H7 (cell line): ENCODE measurements at regions not wholly inside any gene's neighbourhood (a gene's known extent, or its start where the extent isn't known, plus 50 kb on each side); places are given as distances from the start of the nearest gene placed in this dataset.

Experiments
- DNase-seq: peaks from one replicate; pipeline ENCODE4 v3.0.0; 2012
- H3K27me3 ChIP-seq: 2 replicates; pipeline ENCODE4 v1.6.0; 2011; ENCODE audit warnings: mild to moderate bottlenecking, low read length; ENCODE audit not compliant: control insufficient read depth, insufficient read depth
- H3K36me3 ChIP-seq: replicated peaks from 2 replicates; pipeline ENCODE4 v1.5.1; 2011; ENCODE audit warnings: low read length; ENCODE audit not compliant: control insufficient read depth, insufficient read depth
- H3K4me3 ChIP-seq: 2 replicates; pipeline ENCODE4 v1.5.1; 2011; ENCODE audit warnings: low read depth, mild to moderate bottlenecking, control low read depth, low read length, moderate library complexity; ENCODE audit not compliant: insufficient read depth

DNA sequence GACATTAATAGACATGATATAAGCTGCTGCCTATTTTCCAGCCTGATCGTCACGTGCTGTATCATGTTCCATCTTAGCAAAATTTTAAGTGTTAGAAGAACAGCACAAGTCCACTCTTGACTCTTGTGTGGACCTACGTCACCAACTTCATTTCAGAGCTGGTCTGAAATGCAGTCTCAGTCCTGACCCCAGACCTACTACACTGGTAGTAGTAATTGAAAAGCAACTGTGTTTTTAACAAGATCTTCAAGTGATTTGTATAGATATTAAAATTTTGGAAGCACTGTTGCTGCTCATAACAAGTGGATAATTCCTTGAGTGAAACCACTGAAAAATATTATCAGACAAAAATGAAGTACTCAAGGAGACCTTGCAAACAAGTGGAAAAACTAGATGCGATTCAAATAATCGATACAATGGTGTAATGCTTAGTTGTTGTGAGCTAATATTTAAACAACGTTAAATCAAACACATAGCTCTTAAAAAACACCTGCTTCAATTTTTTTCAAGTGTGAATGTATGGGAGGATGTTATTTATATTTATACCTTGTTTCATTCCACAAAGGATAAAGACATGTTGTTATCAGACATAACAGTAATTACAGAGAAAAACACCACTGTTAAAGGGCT, 110.9 kb upstream of the JAG1 start:
- no peak overlapping the region for H3K4me3 ChIP-seq
- H3K36me3 ChIP-seq, result no peaks in the 10 kb centered on the region
- DNase-seq, result no peak
- H3K27me3 ChIP-seq, result no peaks in the 10 kb centered on the region

DNA sequence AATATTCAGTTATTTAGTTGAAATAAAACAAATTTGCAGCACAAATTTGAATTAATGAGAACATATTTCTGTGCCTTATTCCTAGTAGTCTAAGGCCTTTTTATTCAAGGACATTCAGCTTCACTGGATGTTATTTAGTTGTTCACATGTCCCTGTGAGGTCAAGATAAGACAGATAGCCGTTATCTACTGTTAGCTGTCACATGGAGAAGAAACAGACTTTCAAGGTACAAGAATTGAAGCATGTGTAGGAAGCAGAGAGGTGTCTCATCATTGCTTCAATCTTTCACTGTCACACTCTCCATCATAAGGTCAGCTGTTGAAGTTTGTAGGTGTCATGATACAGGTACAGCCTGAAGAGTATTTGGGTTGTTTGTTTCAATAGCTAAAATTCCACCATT, 112.9 kb upstream of the JAG1 start:
- H3K4me3 ChIP-seq, result no peak overlapping the region
- H3K27me3 ChIP-seq, result no peaks in the 10 kb centered on the region
- no peak for DNase-seq
- no peaks in the 10 kb centered on the region for H3K36me3 ChIP-seq

DNA sequence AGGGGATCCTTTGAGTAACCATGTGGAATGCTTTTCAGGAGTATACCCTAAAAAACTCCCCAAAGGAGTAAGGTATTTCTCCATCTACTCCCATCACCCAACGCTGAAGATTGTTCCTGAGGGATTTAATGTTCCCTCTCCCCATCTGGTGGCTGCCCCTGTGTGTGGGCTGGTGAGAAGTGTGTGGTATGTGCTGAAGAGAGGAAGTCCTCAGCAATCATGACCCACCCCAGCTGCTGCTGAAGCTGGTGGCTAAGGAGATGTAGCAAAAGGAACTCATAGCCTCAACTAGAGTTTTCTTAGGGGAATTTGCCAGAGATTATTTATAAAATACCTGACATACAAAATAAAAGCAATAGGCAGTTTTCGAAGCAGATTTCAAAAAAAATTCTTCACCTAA, 114.3 kb upstream of the JAG1 start:
- H3K4me3 ChIP-seq, result no peak overlapping the region
- H3K27me3 ChIP-seq, result no peaks in the 10 kb centered on the region

DNA sequence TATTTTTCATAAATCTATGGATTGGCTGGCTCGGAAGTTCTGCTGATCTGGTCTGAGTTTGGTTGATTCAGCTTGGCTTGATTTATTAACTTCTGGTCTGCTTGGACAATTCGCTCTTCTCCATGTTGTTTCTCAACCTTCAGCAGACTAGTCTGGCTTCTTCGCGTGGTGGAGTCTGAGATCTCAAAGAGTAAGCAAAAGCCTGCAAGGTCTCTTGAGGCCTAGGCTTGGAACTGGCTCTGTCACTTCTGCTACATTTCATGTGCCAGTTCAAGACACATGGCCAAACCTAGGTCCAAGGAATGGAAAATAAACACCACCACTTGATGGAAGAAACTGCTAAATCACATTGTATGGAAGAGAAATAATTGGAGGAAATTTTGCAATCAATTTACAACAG, 115.1 kb upstream of the JAG1 start:
- H3K27me3 ChIP-seq, result no peaks in the 10 kb centered on the region
- DNase-seq, result no peak
- H3K36me3 ChIP-seq, result no peaks in the 10 kb centered on the region
- no peak overlapping the region for H3K4me3 ChIP-seq

More for the DNA sequence above, 114.3 kb upstream of the JAG1 start:
- no peaks in the 10 kb centered on the region for H3K36me3 ChIP-seq
- DNase-seq, result no peak

DNA sequence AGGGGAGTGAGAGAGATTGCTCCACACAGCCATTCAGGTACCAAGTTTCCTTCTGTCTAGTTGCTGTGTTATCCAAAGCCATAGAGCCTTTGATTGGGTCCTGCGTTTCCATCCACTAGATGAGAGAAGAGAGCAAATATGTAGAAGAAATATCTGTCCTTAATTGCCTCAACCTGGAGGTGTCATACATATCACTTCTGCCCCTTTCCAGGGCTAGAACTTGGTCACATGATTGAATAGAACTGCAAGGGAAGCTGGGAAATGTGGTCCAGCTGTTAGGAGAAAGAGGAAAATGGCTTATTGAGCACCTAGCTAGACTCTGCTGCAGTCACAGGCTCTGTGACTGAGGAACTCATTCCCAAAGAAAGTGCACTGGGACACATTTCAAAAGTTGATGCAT, 115.6 kb upstream of the JAG1 start:
- DNase-seq, result no peak
- H3K4me3 ChIP-seq, result no peak overlapping the region
- no peaks in the 10 kb centered on the region for H3K27me3 ChIP-seq
- H3K36me3 ChIP-seq, result no peaks in the 10 kb centered on the region

DNA sequence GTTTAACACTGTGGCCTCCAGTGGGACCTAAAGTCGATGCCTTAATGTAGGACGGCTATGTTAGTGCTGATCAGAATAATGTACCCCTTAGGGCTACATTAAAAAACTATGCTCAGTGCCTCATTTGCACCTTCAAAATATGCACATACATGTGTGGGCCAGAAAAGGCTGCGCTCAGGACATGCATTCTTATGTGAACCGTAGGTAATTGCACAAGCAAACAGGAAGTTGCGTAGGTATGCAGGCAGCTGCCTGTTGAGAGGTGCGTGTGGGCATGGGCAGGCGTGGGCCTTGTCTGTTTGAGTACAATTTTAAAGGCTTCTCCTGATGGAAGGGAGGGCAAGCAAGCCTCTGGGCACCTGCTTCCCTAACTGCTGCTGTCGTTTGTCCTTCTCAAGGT, 116.2 kb upstream of the JAG1 start:
- no peaks in the 10 kb centered on the region for H3K36me3 ChIP-seq
- no peaks in the 10 kb centered on the region for H3K27me3 ChIP-seq
- H3K4me3 ChIP-seq, result no peak overlapping the region

DNA sequence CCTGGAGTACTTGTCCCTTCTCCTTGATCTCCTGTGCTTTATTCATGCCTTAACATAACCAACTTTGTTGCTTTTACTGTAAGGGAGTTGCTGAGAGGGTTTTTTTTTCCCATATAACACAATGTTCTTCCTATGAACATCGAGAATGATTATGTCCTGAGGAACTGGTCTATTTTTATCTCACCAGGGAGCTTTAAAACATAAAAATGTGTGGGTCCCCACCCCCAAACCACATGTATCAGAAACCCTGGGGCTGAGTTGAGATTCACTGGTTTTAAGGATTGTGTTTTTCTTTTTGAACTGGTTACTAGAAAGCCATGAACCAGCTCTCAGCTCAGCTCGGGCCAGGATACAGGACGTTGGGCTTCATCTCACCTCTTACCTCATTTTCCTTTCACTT, 118.5 kb upstream of the JAG1 start:
- no peak for DNase-seq
- Histone ChIP-seq H3K4me3 (no peak overlapping the region), H3K27me3 (no peaks in the 10 kb centered on the region), H3K36me3 (no peaks in the 10 kb centered on the region)

More for the DNA sequence above, 116.2 kb upstream of the JAG1 start:
- no peak for DNase-seq

DNA sequence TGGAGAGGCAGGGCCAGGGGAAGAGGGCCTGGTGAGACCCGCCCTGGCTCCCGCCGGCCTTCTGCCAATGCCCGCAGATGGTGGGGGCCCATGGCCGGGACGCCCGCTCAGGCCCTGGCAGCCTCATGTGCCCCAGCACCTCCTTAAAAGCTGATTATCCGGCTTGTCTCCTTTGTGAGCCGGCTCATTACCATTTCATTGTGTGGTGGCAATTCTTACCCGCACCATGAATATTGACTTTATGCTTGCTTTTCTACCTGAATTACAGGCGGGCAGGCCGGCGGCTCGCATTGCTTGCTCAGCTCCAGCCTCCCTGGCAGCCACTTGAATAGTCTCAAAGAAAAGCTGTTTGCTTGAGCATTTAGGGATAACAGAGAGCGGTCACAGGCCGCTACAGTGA, 120.0 kb upstream of the JAG1 start:
- H3K27me3 ChIP-seq, result no peaks in the 10 kb centered on the region
- H3K4me3 ChIP-seq, result no peak overlapping the region
- H3K36me3 ChIP-seq, result no peaks in the 10 kb centered on the region
- DNase-seq, result peak; percentile 46

DNA sequence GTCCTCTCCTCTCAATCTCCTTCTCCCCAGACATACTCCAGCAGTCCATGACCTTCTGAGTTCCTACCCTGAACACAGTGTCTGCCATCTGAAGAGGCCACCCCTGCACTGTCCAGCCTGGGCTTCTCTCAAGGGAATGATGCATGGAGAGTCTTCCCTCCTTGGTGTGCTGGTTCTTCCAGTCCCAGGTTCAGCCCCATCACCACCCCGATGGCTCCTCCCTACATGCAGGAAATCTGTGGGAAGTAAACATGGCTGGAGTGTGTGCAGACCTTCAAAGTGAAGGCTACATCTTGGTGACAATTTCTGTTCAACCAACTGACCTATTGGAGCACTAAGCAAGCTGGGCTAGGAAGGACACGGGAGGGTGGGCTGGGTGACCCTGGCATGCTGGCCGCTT, 121.0 kb upstream of the JAG1 start:
- no peaks in the 10 kb centered on the region for H3K27me3 ChIP-seq
- no peaks in the 10 kb centered on the region for H3K36me3 ChIP-seq
- H3K4me3 ChIP-seq, result no peak overlapping the region
- no peak for DNase-seq

DNA sequence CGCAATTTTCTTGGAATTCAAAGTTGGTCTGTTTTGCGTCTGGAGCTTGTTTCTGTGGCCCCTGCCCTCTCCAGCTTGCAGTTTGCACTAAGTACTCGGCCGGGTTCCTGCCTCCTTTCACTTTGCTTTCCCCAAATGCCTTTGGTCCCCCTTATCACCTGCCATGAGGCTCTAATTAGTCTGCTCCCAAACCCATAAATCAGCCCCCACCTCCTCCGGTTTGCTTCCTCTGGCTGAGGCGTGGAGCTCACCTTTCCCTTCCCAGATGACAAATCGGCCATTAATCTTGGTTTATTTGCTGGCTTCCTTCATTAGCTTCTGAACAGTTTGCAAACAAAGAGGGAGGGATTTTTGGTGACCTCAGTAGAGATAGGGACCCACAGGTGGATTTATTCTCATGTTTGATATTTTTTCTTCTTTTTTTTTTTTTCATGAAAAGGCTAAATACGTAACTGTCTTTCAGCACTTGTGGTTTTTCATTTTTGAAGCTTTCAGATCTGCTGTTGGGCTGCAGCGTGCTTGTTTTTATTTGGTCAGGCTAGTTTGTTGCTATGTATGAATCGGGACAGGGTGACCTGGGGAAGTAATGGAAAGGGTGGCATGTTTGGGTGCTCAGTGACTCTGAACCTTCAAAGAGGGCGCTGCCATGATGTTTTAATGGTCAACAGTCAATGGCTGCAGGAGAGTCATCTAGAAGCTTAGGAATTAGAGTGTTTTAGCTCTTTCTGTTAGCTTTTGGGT, 121.7 kb upstream of the JAG1 start:
- no peak overlapping the region for H3K4me3 ChIP-seq
- H3K36me3 ChIP-seq, result no peaks in the 10 kb centered on the region
- DNase-seq, result no peak
- no peaks in the 10 kb centered on the region for H3K27me3 ChIP-seq

DNA sequence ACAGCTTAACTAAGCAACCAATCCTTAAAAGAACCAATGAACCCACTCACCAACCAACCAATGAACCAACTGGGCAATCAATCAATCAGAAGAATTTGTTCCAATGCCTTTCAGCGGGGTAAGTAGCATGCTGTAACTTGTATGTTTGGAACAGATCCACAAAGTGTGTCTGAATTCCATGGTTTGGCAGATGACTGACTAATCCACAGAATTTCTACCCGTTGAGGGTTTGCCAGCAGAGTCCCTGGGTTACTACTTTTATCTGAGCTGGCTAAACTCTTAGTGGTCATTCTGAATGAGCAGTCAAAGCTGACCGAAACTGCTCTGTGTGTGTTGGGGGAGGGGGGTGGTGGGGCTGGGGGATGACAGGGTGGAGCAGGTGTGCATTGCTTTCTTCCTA, 125.0 kb upstream of the JAG1 start:
- Histone ChIP-seq H3K4me3 (no peak overlapping the region), H3K36me3 (no peaks in the 10 kb centered on the region), H3K27me3 (no peaks in the 10 kb centered on the region)
- DNase-seq, result no peak

DNA sequence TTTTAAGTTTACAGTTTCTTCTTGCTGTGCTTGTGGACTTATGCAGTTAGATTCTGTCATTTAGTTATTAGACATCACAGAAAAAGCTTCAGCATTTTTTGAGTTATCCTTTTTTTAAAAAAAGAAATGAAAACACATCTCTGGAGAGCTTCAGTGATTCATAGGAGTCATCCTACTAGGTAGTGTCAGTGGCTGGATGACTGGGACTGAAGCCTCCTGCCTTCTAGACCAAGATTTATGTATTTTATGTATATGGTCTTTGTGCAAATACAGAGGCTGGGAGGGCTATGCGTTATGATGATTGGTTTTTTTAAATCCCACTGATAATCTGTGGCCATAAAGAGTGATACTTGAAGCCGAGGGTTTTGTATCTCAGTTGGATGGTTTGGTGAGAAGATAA, 125.9 kb upstream of the JAG1 start:
- Histone ChIP-seq H3K36me3 (no peaks in the 10 kb centered on the region), H3K27me3 (no peaks in the 10 kb centered on the region), H3K4me3 (no peak overlapping the region)
- DNase-seq, result no peak

DNA sequence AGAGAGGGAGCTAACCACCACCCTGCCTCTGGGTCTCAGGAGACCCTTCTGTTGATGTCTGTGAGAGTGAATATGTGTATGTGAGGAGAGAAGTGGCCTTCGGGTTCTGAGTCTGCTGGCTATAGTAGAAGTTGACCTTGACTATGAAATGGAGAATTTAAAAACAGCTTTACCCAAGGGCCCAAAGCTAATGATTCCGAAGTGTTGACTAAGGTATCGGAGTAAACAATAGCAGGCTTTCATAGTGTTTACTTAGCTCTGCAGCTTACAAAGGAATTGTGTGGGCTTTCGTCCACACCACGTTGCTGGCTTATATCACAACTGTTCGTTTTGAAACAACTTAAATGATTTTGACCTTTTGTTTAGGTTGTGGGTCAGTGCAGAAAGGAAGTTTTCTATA, 126.5 kb upstream of the JAG1 start:
- Histone ChIP-seq H3K36me3 (no peaks in the 10 kb centered on the region), H3K27me3 (no peaks in the 10 kb centered on the region), H3K4me3 (no peak overlapping the region)
- DNase-seq, result no peak

DNA sequence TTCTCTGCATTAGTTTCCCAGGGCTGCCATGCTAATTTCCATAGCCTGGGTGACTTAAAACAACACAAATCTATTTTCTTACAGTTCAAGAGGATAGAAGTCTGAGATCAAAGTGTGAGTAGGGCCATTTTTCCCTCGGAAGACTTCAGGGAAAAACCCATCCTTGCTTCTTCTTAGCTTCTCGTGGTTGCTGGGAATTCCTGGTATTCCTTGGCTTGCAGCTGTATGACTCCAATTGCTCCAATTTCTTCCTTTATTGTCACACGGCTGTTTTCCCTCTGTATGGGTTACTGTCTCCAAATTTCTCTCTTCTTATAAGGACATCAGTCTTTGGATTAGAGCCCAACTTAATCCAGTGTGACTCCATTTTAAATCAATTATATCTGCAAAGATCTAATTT, 128.4 kb upstream of the JAG1 start:
- no peaks in the 10 kb centered on the region for H3K27me3 ChIP-seq
- no peaks in the 10 kb centered on the region for H3K36me3 ChIP-seq
- no peak overlapping the region for H3K4me3 ChIP-seq
- no peak for DNase-seq

DNA sequence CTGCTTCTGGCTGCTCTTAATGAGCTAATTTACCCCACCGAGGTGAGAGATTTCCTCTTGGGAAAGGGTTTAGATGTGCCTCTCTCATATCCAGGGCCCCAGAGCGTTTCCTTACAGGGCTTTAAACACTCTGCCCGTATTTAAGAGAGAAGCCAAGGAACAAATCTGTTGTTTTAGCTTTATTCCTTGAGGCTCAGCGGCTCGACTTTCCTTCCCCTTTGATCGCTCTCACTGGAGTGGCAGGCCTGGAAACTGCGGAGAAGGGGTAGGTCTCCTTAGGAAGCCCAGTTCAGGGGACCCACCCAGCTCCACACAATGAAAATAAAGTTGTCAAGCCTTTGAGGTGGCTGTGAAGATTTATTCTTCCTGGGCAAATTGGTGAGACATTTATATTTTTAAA, 132.0 kb upstream of the JAG1 start:
- no peak for DNase-seq

DNA sequence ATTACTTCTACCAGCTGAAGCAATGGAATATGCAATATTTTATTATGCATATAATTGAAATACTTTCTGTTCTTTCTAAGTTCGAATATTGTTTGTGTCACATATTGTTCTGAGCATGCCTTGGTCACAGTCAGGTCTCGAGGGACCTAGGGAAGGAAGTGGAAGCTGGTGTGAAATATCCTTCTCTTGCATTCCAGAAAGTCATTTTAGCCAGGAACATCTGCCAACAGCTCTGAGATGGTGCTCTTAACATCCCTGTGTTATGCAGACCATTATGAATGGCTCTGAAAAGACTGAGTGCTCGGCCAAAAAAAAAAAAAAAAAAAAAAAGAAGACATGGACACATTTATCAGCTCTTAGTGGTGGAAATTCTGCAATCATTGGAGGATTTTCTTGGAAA, 132.7 kb upstream of the JAG1 start:
- H3K27me3 ChIP-seq, result no peaks in the 10 kb centered on the region
- no peak for DNase-seq
- no peak overlapping the region for H3K4me3 ChIP-seq

More for the DNA sequence above, 132.0 kb upstream of the JAG1 start:
- Histone ChIP-seq H3K27me3 (no peaks in the 10 kb centered on the region), H3K36me3 (no peaks in the 10 kb centered on the region), H3K4me3 (no peak overlapping the region)

More for the DNA sequence above, 132.7 kb upstream of the JAG1 start:
- H3K36me3 ChIP-seq, result no peaks in the 10 kb centered on the region
